ENCODE measurements at regions not wholly inside any gene's neighbourhood (a gene's known extent, or its start where the extent isn't known, plus 50 kb on each side); places are given as distances from the start of the nearest gene placed in this dataset.
"Not testable (repeated sequence)": the region's sequence is repeated elsewhere in the genome, so short reads cannot be mapped to it uniquely, and the experiment has no call there.

DNA sequence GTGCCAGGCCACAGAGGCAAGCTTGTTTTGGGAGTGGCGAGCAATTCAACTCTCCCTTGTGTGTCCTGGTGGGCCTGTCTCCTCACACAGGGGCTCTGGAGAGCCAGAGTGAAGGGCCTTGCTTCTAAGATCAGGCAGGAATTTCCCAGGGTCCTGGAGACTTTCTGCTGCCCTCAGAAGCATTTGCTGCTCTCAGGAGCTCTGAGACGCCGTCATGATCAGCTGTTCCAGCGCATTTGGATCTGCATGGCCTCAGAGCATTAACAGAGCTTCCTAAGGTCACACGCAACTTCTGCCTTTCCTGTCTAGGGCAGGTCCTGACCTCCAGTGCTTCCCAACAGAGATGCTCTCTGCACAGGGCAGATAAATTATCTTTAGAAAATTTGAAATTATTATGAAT is 52.2 kb upstream of the C10orf90 start:
- FAIRE-seq, result no peak

- FAIRE-seq, result no peak
These were observed 52.7 kb upstream of the C10orf90 start for GRCh38 chr10:126723226-126723625.

DNA sequence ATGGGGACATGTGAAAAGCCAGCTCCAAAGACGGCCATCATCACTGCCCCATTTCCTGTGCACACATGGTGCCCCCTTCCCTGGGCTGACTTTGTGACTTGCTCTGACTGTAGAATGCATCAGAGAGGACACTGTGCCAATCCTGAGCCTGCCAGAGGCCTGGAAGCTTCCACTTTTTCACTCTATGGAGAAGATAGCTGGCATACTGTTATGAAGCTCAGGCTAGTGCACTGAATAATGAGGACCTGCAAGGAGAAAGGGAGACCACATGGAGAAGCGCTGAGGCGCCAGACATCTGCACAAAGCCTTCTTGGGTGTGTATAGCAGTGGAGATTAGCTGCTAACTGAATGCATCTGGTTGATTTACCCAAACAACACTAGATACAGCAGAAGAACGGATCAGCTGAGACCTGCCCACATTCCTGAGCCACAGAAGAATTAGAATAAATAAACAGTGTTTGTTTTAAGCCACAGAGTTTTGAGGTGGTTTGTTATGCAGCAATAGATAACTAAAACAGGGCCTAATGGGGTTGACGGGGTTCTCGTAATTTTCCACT is 58.9 kb upstream of the C10orf90 start:
- FAIRE-seq, result no peak

DNA sequence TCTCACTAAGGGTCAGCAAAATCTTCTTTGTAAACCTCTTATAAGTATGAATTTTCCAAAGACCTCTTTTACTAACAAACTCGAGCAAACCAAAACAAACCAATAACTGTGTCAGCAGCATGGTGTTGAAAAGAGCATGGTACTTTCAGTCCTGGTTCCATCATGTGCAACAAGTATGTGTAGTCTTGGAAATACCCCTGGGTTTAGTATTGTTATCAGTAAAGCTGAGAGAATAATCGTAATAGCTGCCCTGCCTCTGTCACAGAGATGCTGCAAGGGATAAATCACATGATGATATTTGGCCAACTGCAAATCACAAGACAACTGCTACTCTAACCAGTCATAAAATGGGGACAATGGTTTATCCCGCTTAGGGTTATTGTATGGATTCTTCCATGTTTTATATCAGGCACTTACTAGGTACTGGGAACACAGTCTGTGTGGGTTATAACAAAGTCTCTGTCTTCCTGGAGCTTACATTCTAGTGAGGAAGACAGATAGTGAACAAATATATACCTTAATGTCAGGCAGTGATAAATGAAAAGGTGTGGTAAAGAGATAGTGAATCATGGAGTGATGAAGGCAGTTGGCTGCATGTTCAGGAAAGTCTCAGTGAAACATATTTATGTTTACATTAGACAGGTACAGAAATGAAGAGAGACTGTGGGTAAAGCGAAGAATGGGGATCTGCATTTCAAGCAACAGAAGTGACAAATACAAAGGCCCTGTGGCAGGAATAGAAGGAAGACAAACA is 60.5 kb upstream of the C10orf90 start:
- no peak for FAIRE-seq

DNA sequence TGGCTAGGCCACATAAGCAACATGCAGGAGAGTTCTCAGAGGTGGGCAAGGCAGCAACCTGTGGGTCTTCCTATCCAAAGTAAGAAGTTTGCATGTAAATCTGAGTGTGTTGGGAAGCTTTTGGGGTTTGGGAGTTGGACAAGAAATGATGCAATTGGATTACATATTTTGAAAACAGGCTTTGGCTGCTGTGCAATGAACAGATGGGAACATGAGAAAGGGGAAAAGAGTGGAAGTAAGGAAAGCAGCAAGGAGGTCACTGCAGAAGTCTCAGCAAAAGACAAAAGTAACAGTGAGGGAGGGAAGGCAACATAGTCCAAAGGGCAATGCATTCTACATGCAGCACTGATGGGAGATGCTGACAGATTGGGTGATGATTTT is 61.1 kb upstream of the C10orf90 start:
- no peak for FAIRE-seq

GRCh38 chr10:126732308-126732707 is 61.8 kb upstream of the C10orf90 start:
- no peak for FAIRE-seq

DNA sequence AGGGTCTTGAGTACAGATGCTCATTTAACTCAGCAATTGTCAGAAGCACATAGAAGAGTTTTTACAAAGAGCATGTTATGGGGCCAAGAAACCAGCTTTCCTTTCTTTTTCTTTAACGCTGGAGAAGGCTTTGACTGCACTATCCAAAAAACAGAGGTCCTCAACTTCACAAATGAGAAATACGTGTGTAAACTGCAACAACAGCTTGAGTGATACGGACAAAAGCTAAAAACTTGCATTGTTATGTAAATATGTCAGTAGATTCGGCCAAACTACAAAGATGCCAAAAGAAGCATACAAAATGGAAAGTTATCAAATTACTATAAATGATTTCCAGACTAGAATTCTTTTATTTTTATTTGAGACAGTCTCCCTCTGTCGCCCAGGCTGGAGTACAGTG is 62.4 kb upstream of the C10orf90 start:
- no peak for FAIRE-seq

DNA sequence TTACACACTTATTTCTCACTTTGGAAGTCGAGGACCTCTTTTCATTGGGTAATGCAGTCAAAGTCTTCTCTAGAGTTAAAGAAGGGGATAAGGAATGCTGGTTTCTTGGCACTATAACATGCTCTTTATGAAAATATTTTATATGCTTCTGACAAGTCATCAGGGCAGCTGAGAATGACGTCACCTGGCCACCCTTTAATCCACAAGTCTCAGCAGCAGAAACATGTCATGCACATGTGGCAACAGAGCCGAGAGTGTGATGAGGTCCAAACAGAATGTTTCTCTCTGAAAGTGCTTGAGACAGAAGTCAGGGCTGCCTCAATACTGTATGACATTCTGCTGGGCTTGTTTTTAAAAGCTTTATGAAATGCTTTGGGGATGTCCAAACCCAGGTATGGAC is 63.5 kb upstream of the C10orf90 start:
- no peak for FAIRE-seq

DNA sequence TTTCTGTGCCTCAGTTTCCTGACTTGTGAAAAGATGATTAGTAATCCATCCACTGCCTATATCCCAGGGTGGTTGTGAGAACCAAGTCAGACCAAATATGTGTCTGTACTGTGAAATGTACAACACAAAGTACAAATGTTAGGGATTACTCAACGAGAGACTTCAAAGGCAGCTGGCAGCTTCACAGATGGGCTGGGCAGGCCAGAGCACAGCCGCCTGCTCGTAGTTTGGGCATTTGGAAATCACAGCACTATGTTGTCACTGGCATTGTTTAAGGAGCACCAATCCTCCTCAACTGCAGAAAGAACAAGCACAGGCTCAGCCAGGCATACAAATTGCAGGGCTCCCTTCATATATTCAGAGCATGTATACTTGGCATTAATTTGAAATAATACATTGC is 64.5 kb upstream of the C10orf90 start:
- no peak for FAIRE-seq

GRCh38 chr10:126736142-126736541 is 65.6 kb upstream of the C10orf90 start:
- no peak for FAIRE-seq

DNA sequence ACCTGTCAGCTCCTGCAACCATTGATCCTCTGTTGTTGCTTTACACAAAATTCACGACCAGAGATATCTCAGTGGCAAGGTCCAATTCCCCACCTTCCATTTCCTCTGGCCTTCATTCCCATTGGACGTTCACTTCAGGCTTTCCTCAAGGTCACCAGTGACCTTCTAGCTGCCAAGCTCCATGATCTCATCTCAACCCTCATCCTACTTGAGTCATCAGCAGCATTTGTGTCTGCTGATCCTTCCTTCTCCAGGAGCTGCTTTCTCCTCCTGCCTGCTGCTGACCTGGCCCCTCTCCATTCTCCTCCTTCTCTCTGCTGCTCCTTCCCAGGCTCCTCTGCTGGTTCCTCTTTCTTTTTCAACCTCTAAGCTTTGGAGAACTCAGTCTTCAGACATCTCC is 66.2 kb upstream of the C10orf90 start:
- no peak for FAIRE-seq

DNA sequence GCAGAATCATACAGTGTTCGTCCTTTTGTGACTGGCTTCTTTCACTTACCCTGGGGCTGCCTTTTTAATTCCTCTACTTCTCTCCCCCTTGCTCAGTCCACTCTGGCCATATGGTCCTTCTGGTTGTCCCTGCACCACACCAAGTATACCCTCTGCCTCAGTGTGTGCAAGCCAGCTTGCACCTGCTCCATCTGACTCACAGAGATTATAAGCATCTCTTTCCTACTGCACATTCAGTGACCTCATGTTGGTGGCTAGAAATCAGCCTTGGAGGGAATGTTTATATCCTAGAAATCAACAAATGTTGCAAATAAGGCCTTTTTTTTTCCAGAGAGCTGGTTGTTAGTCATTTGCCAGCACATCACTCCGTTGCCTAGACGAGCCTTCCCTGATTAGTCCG is 67.5 kb upstream of the C10orf90 start:
- no peak for FAIRE-seq

DNA sequence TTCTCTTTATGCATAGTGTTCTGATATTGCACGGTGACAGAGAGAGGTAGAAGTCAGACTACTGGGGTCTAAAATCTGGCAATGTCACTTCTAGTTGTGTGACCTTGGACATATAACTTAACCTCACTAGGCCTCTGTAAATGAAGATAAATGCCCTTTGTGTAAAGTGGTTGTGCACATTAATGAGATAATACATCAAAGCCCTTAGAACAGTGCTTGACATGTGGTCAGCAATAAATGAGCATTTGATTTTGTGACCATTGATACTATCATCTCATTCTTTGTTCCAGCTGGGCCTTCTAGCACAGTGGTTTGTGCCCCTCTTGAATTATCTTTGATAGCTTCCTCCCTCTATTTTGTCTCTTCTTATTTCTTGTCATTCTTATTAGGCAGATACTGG is 74.1 kb upstream of the C10orf90 start:
- no peak for FAIRE-seq

DNA sequence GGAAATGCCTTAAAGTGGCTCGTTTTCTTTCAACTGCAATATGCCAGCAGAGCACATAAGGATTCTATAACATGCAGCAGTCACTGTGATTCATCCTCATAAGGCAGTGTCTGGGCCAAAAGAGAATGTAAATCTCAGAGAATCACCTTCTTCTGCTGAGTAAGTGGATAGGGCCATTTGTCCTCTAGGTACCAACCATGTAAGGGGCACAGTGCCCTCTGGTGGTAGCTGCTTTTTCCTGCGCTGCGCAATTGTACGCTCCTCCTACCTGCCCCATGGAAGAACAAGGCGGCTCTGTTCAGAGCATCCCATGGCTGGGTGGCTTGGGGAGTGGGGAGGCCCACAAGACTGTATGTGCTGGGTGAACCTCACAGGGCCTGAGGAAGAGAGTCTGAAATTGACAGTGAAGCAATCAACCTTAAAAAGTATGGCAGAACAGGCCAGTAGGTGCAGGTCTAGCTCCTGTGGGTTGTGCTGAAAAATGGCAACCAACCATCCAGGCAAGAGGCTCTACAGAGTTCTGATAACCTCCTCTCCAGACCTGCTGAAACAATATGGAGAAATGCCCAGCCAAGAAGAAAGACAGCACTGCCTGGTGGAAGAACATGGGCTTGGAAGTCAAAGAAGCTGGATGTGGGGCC is 78.6 kb upstream of the C10orf90 start:
- FAIRE-seq, result no peak

GRCh38 chr10:126754966-126755365 is 84.5 kb upstream of the C10orf90 start:
- FAIRE-seq, result no peak

DNA sequence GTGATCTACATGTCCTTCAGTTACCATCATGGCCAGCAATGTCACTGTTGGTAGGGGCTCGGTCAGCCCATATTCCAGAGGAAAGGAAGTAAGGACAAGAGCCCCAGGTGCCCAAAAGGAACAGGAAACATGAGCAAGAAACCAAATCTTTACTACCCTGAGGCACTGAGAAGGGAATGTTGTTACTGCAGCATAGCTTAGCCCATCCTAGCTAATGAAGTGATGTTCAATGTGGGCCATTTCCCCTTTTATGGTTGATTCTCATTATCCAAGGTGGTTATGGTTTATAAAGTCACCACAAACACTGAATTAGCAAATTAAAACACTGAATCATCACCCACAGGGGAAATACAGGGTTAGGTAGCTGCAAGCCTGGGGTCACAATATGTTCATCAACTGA is 88.4 kb upstream of the C10orf90 start:
- no peak for FAIRE-seq

DNA sequence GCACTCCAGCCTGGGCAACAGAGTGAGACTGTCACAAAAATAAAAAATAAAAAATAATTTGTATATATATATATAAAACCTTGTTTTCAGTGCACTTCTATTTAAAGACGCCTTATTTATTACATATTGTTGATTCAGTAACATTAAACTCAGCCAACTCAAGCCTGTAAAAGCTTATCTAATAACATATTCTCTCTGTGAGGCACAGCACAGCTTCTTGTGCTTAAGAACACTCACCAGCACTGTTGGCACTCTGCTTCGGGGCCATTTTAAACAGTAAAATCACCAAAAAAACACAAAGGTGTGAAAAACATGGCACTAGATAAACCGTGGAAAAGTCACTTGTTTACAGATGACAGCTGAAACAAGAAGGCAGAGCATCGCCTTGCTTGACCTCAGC is 89.0 kb upstream of the C10orf90 start:
- FAIRE-seq, result no peak

- not testable (repeated sequence) for FAIRE-seq
These were observed 96.2 kb upstream of the C10orf90 start for GRCh38 chr10:126766646-126767045.

DNA sequence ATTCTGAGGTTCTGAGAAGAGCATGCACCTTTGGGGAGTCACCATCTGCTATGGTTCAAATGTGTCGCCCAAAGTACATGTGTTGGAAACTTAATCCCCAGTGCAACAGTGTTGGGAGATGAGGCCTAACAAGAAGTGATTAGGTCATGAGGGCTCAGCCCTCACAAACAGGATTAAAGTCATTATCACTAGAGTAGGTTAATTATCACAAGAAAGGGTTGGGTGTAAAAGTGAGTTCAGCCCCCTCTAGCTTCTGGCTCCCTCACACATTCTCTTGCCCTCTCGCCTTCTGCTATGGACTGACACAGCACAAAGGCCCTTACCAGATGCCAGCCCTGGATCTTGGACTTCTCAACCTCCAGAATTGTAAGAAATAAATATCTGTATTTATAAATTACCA is 100.3 kb upstream of the C10orf90 start:
- no peak for FAIRE-seq

- FAIRE-seq, result no peak
These were observed 105.7 kb upstream of the C10orf90 start for GRCh38 chr10:126776168-126776567.

GRCh38 chr10:126777714-126778113 is 107.2 kb upstream of the C10orf90 start:
- no peak for FAIRE-seq

- FAIRE-seq, result no peak
These were observed 111.1 kb upstream of the C10orf90 start for GRCh38 chr10:126781450-126782216.

DNA sequence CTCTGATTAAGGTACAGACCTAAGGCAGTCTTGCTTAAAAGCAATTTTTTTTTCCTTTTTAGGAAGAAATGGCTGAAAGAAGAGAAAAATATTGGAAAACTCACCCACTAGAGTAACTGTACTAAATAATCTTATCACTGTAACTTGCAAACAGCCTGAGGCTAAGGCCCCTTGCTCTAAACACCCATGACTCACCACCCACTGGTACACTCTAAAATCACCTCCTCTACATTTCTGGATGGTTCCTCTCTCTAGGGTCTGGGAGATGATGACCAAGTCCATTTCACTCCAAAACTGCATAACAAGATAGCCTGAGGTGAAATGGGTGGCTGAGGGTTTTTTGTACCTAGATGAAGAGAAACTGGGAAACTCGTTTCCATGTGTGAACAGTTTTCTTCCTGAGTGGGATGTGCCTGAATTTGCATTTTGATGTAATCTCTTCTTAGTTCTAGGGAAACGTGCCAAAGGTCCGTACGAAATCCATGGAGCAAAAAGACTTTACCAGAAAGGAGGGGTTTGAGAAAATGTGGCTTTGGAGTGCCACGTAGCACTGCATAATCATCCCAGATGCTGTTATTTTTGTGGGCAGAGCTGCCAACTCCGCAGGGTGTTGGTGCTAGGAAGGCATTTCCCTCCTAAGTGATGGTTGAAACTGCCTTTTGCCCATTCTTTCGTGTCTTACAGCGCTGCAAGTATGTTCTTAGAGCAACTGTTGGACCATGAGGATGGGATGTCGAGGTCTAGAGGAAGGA is 113.5 kb upstream of the C10orf90 start:
- FAIRE-seq, result no peak
